OCI-LY1 (cell line): ENCODE measurements at regions not wholly inside any gene's neighbourhood (a gene's known extent, or its start where the extent isn't known, plus 50 kb on each side); places are given as distances from the start of the nearest gene placed in this dataset.

Experiments
- H2AFZ ChIP-seq: fragments of 200-600 bp; sonication (generic), shearing (Covaris generic); 2 replicates; pipeline ENCODE4 v1.6.0; 2014; ENCODE audit warnings: antibody characterized with exemption, mild to moderate bottlenecking, low read length
- H3F3A ChIP-seq: fragments of 200-600 bp; sonication (generic), shearing (Covaris generic); 2 replicates; pipeline ENCODE4 v1.6.0; 2014; ENCODE audit warnings: mild to moderate bottlenecking, antibody characterized with exemption, low read length, moderate library complexity; ENCODE audit not compliant: insufficient read depth
- H3K27ac ChIP-seq: fragments of 200-600 bp; sonication (generic); 2 replicates; pipeline ENCODE4 v1.5.1; 2014; ENCODE audit warnings: low read length, mixed run types, mild to moderate bottlenecking, low read depth; ENCODE audit not compliant: poor library complexity, severe bottlenecking
- H3K27me3 ChIP-seq: fragments of 200-600 bp; sonication (generic); 2 replicates; pipeline ENCODE4 v1.6.0; 2014; ENCODE audit warnings: antibody characterized with exemption, mild to moderate bottlenecking, low read length, moderate library complexity; ENCODE audit not compliant: insufficient read depth
- H3K36me3 ChIP-seq: fragments of 200-600 bp; sonication (generic); 2 replicates; pipeline ENCODE4 v1.6.1; 2014; ENCODE audit warnings: mild to moderate bottlenecking, antibody characterized with exemption, low read length, moderate library complexity, mixed read lengths; ENCODE audit not compliant: insufficient read depth
- H3K4me1 ChIP-seq: fragments of 200-600 bp; sonication (generic); 2 replicates; pipeline ENCODE4 v1.5.1; 2014; ENCODE audit warnings: mild to moderate bottlenecking, low read length, moderate library complexity; ENCODE audit not compliant: insufficient read depth, severe bottlenecking
- H3K4me2 ChIP-seq: fragments of 200-600 bp; sonication (generic), shearing (Covaris generic); 2 replicates; pipeline ENCODE4 v1.6.1; 2014; ENCODE audit warnings: low read length
- H3K4me3 ChIP-seq: fragments of 200-600 bp; sonication (generic); 2 replicates; pipeline ENCODE4 v1.5.1; 2014; ENCODE audit warnings: low read length, low read depth, mild to moderate bottlenecking, mixed read lengths; ENCODE audit not compliant: poor library complexity, severe bottlenecking
- H3K79me2 ChIP-seq: fragments of 200-600 bp; shearing (Covaris generic); 2 replicates; pipeline ENCODE4 v1.6.1; 2016; ENCODE audit warnings: mixed run types, low read length, mixed read lengths; ENCODE audit not compliant: insufficient read depth
- H3K9ac ChIP-seq: fragments of 200-600 bp; sonication (generic), shearing (Covaris generic); 2 replicates; pipeline ENCODE4 v1.6.1; 2014; ENCODE audit warnings: mild to moderate bottlenecking, low read length, mixed read lengths
- H3K9me2 ChIP-seq: fragments of 200-600 bp; sonication (generic), shearing (Covaris generic); 2 replicates; pipeline ENCODE4 v1.6.1; 2014; ENCODE audit warnings: low read depth, mild to moderate bottlenecking, low read length, mixed read lengths
- H3K9me3 ChIP-seq: fragments of 200-600 bp; shearing (Covaris generic); 2 replicates; pipeline ENCODE4 v1.6.1; 2014; ENCODE audit warnings: low read length, mixed read lengths
- H4K20me1 ChIP-seq: fragments of 200-600 bp; sonication (generic), shearing (Covaris generic); 2 replicates; pipeline ENCODE4 v1.6.0; 2016; ENCODE audit warnings: mild to moderate bottlenecking, low read length; ENCODE audit not compliant: insufficient read depth
- CTCF ChIP-seq: fragments of 200-600 bp; sonication (generic), shearing (Covaris generic); IDR thresholded peaks from 2 replicates; pipeline ENCODE4 v1.5.1; 2017; ENCODE audit warnings: mild to moderate bottlenecking, antibody characterized with exemption, low read length, moderate library complexity, mixed read lengths
- EZH2 ChIP-seq: fragments of 200-600 bp; sonication (generic), shearing (Covaris generic); IDR thresholded peaks from 2 replicates; pipeline ENCODE4 v1.8.0; 2017; ENCODE audit warnings: borderline replicate concordance, mixed run types, mild to moderate bottlenecking, antibody characterized with exemption, low read length, moderate library complexity, mixed read lengths

GRCh38 chr3:150309257-150309542 is 98.9 kb upstream of the TSC22D2 start:
- Histone ChIP-seq H3K27ac (no peak overlapping the region), H3K79me2 (no peaks in the 10 kb centered on the region), H3K9me3 (no peaks in the 10 kb centered on the region), H4K20me1 (no peaks in the 10 kb centered on the region), H3K9me2 (no peaks in the 10 kb centered on the region), H2AFZ (no peak overlapping the region), H3K36me3 (no peaks in the 10 kb centered on the region), H3F3A (no peaks in the 10 kb centered on the region), H3K4me3 (no peak overlapping the region), H3K9ac (no peak overlapping the region), H3K4me1 (no peaks in the 10 kb centered on the region), H3K4me2 (no peak overlapping the region), H3K27me3 (peaks cover 6% of the 10 kb centered on the region; the same call in 1 of the 2 replicates)
- TF ChIP-seq CTCF (no peak), EZH2 (no peak)

DNA sequence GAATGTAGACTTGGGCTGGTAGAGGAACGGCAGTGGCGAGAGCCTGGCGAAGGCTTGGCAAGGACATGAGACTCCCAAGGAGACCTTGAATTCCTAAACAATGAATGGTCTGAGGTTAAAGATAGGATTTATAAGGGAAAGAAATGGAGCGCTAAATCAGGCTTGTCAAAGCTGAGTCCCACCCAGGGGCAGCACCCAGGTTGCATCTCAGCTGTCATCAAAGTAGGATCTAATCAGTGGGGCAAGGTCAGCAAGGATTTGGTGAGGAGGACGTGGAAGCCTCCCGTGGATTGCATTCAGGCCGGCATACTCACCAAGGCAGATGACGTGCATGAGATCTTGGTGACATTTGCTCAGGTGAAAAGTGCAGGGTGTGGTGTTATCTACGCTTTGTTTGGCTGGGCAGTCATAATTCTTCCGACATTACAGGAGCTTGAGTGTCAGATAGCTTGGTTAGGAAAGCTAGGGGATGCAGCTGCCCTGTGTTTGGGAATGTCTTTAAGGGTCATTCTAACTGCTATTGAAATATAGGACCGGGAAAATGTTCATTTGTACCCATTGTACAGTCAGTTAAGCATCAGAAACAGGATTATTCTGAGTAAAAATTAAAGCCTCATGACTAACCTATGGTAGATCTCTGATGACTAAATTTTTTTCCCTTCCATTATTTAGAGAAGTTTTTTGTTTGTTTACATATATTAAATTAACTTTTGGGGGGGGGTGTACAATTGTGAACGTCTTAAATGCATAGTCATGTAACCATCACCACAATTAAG is 99.4 kb upstream of the TSC22D2 start:
- Histone ChIP-seq H3K27ac (no peak overlapping the region), H3K9ac (no peak overlapping the region), H3K4me1 (no peaks in the 10 kb centered on the region), H3K9me3 (no peaks in the 10 kb centered on the region), H3K36me3 (no peaks in the 10 kb centered on the region), H3K9me2 (no peaks in the 10 kb centered on the region), H3K4me2 (no peak overlapping the region), H3F3A (no peaks in the 10 kb centered on the region), H3K27me3 (peaks cover 6% of the 10 kb centered on the region; the same call in 1 of the 2 replicates), H3K79me2 (no peaks in the 10 kb centered on the region), H4K20me1 (no peaks in the 10 kb centered on the region), H2AFZ (no peak overlapping the region), H3K4me3 (no peak overlapping the region)
- TF ChIP-seq EZH2 (no peak), CTCF (no peak)

GRCh38 chr3:150308037-150308319 is 100.1 kb upstream of the TSC22D2 start:
- H3F3A ChIP-seq: no peaks in the 10 kb centered on the region

More at GRCh38 chr3:150308037-150308319, 100.1 kb upstream of the TSC22D2 start:
- H3K9ac ChIP-seq: no peak overlapping the region
- no peak overlapping the region for H3K4me2 ChIP-seq
- TF ChIP-seq CTCF (no peak), EZH2 (no peak)
- H3K27ac ChIP-seq: no peak overlapping the region
- no peaks in the 10 kb centered on the region; the same call in 1 of the 2 replicates for H3K27me3 ChIP-seq
- no peaks in the 10 kb centered on the region for H3K9me3 ChIP-seq
- no peaks in the 10 kb centered on the region for H3K4me1 ChIP-seq
- no peaks in the 10 kb centered on the region for H3K9me2 ChIP-seq
- H4K20me1 ChIP-seq: no peaks in the 10 kb centered on the region
- no peaks in the 10 kb centered on the region for H3K79me2 ChIP-seq
- H3K4me3 ChIP-seq: no peak overlapping the region
- H2AFZ ChIP-seq: no peak overlapping the region
- no peaks in the 10 kb centered on the region for H3K36me3 ChIP-seq
